ENCODE measurements at regions not wholly inside any gene's neighbourhood (a gene's known extent, or its start where the extent isn't known, plus 50 kb on each side); places are given as distances from the start of the nearest gene placed in this dataset.

DNA sequence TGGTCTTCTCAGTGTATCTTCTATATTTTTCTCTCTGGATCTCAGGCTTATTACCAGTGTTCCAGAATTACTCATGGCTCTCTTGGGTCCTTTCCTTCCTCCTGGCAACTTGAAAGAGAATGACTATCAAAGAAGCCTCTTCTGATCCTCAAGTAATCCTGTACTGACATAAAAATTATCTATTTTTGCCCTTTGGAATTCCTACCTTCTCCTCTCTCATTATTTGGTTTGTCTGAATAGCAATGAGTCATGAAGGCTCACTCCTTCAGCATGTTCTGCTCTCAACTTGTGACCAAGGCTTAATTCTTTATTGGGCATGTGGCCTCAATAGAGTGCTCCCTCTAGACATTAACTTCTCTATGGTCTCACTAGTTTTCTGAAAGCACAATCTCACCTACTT is 553.6 kb upstream of the ATP2B1 start:
- H3K9me3 ChIP-seq (ENCODE audit: control insufficient read depth, insufficient read depth, low read depth, low read length) = no peaks in the 10 kb centered on the region
- TF ChIP-seq, protein P1, sequence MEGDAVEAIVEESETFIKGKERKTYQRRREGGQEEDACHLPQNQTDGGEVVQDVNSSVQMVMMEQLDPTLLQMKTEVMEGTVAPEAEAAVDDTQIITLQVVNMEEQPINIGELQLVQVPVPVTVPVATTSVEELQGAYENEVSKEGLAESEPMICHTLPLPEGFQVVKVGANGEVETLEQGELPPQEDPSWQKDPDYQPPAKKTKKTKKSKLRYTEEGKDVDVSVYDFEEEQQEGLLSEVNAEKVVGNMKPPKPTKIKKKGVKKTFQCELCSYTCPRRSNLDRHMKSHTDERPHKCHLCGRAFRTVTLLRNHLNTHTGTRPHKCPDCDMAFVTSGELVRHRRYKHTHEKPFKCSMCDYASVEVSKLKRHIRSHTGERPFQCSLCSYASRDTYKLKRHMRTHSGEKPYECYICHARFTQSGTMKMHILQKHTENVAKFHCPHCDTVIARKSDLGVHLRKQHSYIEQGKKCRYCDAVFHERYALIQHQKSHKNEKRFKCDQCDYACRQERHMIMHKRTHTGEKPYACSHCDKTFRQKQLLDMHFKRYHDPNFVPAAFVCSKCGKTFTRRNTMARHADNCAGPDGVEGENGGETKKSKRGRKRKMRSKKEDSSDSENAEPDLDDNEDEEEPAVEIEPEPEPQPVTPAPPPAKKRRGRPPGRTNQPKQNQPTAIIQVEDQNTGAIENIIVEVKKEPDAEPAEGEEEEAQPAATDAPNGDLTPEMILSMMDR (conservative IDR thresholded peaks at IDR 0.05 in 1 of 2, IDR thresholded peaks at IDR 0.05 in 1 of 2; ENCODE audit: low read depth in 1 of 2, low read length in 2 of 2) = no peak
- no peak for TF ChIP-seq EZH2 (IDR thresholded peaks at IDR 0.05; ENCODE audit: low read length, missing control alignments)
- H3K27me3 ChIP-seq (ENCODE audit: control insufficient read depth, insufficient read depth, low read length) = no peaks in the 10 kb centered on the region
- no peak overlapping the region for H3K9ac ChIP-seq (ENCODE audit: insufficient read depth, low read length)
- no peaks in the 10 kb centered on the region for H3K36me3 ChIP-seq (ENCODE audit: control insufficient read depth, insufficient read depth, low read length)
- no peak overlapping the region for H2AFZ ChIP-seq (ENCODE audit: low read length)
- no peak overlapping the region for H3K4me2 ChIP-seq (ENCODE audit: extremely low read depth, insufficient read depth, low read length)
- peak in 1 of 2 donors; percentile 47 for DNase-seq (ENCODE audit: low read depth in 2 of 2)
- no peak overlapping the region for H3K27ac ChIP-seq (ENCODE audit: insufficient read depth, low read length)
- H3K4me3 ChIP-seq (replicated peaks in 1 of 4; ENCODE audit: control extremely low read depth in 1 of 4, insufficient read depth in 1 of 4, low read depth in 3 of 4, low read length in 4 of 4) = no peak overlapping the region
- peaks cover 4% of the 10 kb centered on the region for H3K4me1 ChIP-seq (ENCODE audit: control insufficient read depth, extremely low read depth, insufficient read depth, low read length)
- H4K20me1 ChIP-seq (ENCODE audit: control insufficient read depth, extremely low read depth, insufficient read depth, low read length) = no peaks in the 10 kb centered on the region
- no peaks in the 10 kb centered on the region for H3K79me2 ChIP-seq (ENCODE audit: control insufficient read depth, insufficient read depth, low read length)

DNA sequence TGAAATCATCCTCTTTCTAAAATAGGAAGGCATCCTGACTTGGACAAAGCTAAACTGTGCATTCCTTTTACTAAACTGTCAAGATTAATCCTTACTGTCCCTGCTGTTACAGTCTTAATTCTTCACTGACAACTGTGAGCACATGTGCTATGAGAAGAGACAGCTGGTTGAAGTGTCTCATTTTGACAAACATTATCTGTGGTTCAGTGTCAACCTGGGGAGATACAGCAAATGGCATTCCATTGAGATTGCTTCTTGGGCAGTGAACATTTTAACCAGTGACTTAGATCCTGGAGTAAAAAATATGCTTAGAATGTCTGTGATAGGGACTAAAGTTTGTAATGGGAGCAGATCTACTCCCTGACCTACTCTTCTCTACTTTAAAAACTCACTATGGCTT is 552.6 kb upstream of the ATP2B1 start:
- Histone ChIP-seq H3K36me3 (ENCODE audit: control insufficient read depth, insufficient read depth, low read length) (no peaks in the 10 kb centered on the region), H3K27ac (ENCODE audit: insufficient read depth, low read length) (no peak overlapping the region), H3K27me3 (ENCODE audit: control insufficient read depth, insufficient read depth, low read length) (no peaks in the 10 kb centered on the region), H3K4me1 (ENCODE audit: control insufficient read depth, extremely low read depth, insufficient read depth, low read length) (peaks cover 4% of the 10 kb centered on the region), H3K9me3 (ENCODE audit: control insufficient read depth, insufficient read depth, low read depth, low read length) (no peaks in the 10 kb centered on the region), H2AFZ (ENCODE audit: low read length) (no peak overlapping the region), H3K9ac (ENCODE audit: insufficient read depth, low read length) (no peak overlapping the region), H3K4me2 (ENCODE audit: extremely low read depth, insufficient read depth, low read length) (no peak overlapping the region), H3K79me2 (ENCODE audit: control insufficient read depth, insufficient read depth, low read length) (no peaks in the 10 kb centered on the region), H4K20me1 (ENCODE audit: control insufficient read depth, extremely low read depth, insufficient read depth, low read length) (no peaks in the 10 kb centered on the region), H3K4me3 (replicated peaks in 1 of 4; ENCODE audit: control extremely low read depth in 1 of 4, insufficient read depth in 1 of 4, low read depth in 3 of 4, low read length in 4 of 4) (no peak overlapping the region)
- DNase-seq (ENCODE audit: low read depth in 2 of 2) = peak in 1 of 2 donors; percentile 42
- no peak for TF ChIP-seq EZH2 (IDR thresholded peaks at IDR 0.05; ENCODE audit: low read length, missing control alignments)
- TF ChIP-seq, protein P1 (conservative IDR thresholded peaks at IDR 0.05 in 1 of 2, IDR thresholded peaks at IDR 0.05 in 1 of 2; ENCODE audit: low read depth in 1 of 2, low read length in 2 of 2) = no peak

DNA sequence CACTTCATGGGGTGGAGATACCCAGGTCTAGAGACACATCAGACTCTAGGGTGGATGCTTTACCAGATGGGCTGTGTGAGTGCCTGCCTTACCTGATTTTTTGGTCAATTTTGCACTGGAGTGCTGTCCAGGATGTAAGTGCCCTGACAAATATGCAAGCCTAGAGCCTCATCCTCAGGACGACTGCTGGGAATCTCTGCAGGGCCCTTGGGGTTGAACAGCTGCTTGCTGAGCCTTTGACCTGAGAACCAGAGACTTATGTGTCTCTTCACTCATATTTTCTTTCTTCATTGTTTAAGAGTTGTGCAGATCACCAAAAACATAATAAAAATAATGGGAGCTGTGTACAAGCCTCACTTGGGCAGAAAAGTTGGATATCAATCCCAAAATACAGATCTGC is 551.5 kb upstream of the ATP2B1 start:
- Histone ChIP-seq H3K27ac (ENCODE audit: insufficient read depth, low read length) (no peak overlapping the region), H4K20me1 (ENCODE audit: control insufficient read depth, extremely low read depth, insufficient read depth, low read length) (no peaks in the 10 kb centered on the region), H3K36me3 (ENCODE audit: control insufficient read depth, insufficient read depth, low read length) (no peaks in the 10 kb centered on the region), H3K4me3 (replicated peaks in 1 of 4; ENCODE audit: control extremely low read depth in 1 of 4, insufficient read depth in 1 of 4, low read depth in 3 of 4, low read length in 4 of 4) (no peak overlapping the region), H3K4me1 (ENCODE audit: control insufficient read depth, extremely low read depth, insufficient read depth, low read length) (peaks cover 4% of the 10 kb centered on the region), H3K79me2 (ENCODE audit: control insufficient read depth, insufficient read depth, low read length) (no peaks in the 10 kb centered on the region), H3K27me3 (ENCODE audit: control insufficient read depth, insufficient read depth, low read length) (no peaks in the 10 kb centered on the region), H3K4me2 (ENCODE audit: extremely low read depth, insufficient read depth, low read length) (no peak overlapping the region), H3K9me3 (ENCODE audit: control insufficient read depth, insufficient read depth, low read depth, low read length) (no peaks in the 10 kb centered on the region), H3K9ac (ENCODE audit: insufficient read depth, low read length) (no peak overlapping the region), H2AFZ (ENCODE audit: low read length) (no peak overlapping the region)
- no peak for TF ChIP-seq EZH2 (IDR thresholded peaks at IDR 0.05; ENCODE audit: low read length, missing control alignments)
- TF ChIP-seq, protein P1 (conservative IDR thresholded peaks at IDR 0.05 in 1 of 2, IDR thresholded peaks at IDR 0.05 in 1 of 2; ENCODE audit: low read depth in 1 of 2, low read length in 2 of 2) = no peak
- DNase-seq (ENCODE audit: low read depth in 2 of 2) = no peak
